ENCODE measurements at regions not wholly inside any gene's neighbourhood (a gene's known extent, or its start where the extent isn't known, plus 50 kb on each side); places are given as distances from the start of the nearest gene placed in this dataset.
"Not testable (repeated sequence)": the region's sequence is repeated elsewhere in the genome, so short reads cannot be mapped to it uniquely, and the experiment has no call there.

- DNase-seq; H3K4me1 ChIP-seq (ENCODE audit: control insufficient read depth, insufficient read depth, low read length): not testable (repeated sequence)
- WGBS (ENCODE audit: insufficient coverage, low lambda C conversion rate) = no CpG with 5 or more reads among the region's 9 CpGs
Observed at GRCh38 chr9:66837242-66837937, 63.1 kb upstream of the ZNF658 start.

More at GRCh38 chr9:66837242-66837937, 63.1 kb upstream of the ZNF658 start:
- H3K4me3 ChIP-seq (ENCODE audit: low read length); H3K27me3 ChIP-seq (ENCODE audit: control insufficient read depth, insufficient read depth, low read length); H3K36me3 ChIP-seq (ENCODE audit: control insufficient read depth, insufficient read depth, low read length); H3K27ac ChIP-seq (ENCODE audit: low read length); H3K9me3 ChIP-seq (ENCODE audit: control insufficient read depth, low read depth, low read length): not testable (repeated sequence)
